GM21381 (cell line): ENCODE measurements at regions not wholly inside any gene's neighbourhood (a gene's known extent, or its start where the extent isn't known, plus 50 kb on each side); places are given as distances from the start of the nearest gene placed in this dataset.

Experiments
- ATAC-seq: cut with Tn5 transposase; IDR thresholded peaks from one replicate; pipeline ENCODE4 v1.9.1; 2021; ENCODE audit warnings: mild to moderate bottlenecking, moderate library complexity; ENCODE audit not compliant: unreplicated experiment

GRCh38 chr2:129247751-129248150, 731.7 kb upstream of the RAB6C start:
- ATAC-seq, result no peak

GRCh38 chr2:129248198-129248597, 731.3 kb upstream of the RAB6C start:
- ATAC-seq, result no peak

- ATAC-seq, result no peak
Measured at GRCh38 chr2:129252781-129253460, 726.5 kb upstream of the RAB6C start.

- no peak for ATAC-seq
Measured at GRCh38 chr2:129253461-129253812, 726.0 kb upstream of the RAB6C start.

GRCh38 chr2:129254718-129255117, 724.7 kb upstream of the RAB6C start:
- no peak for ATAC-seq

- no peak for ATAC-seq
Measured at GRCh38 chr2:129255610-129256313, 723.7 kb upstream of the RAB6C start.

- ATAC-seq, result no peak
Measured at GRCh38 chr2:129256642-129257041, 722.8 kb upstream of the RAB6C start.

GRCh38 chr2:129262934-129263333, 716.5 kb upstream of the RAB6C start:
- ATAC-seq, result no peak

- ATAC-seq, result no peak
Measured at GRCh38 chr2:129263939-129264338, 715.5 kb upstream of the RAB6C start.

GRCh38 chr2:129267559-129267958, 711.9 kb upstream of the RAB6C start:
- no peak for ATAC-seq

GRCh38 chr2:129273266-129274037, 706.0 kb upstream of the RAB6C start:
- no peak for ATAC-seq

- ATAC-seq, result no peak
Measured at GRCh38 chr2:129274038-129274415, 705.4 kb upstream of the RAB6C start.

- no peak for ATAC-seq
Measured at GRCh38 chr2:129274918-129275317, 704.5 kb upstream of the RAB6C start.

GRCh38 chr2:129275706-129276105, 703.8 kb upstream of the RAB6C start:
- ATAC-seq, result no peak

GRCh38 chr2:129276978-129277584, 702.4 kb upstream of the RAB6C start:
- no peak for ATAC-seq

GRCh38 chr2:129277585-129277981, 701.9 kb upstream of the RAB6C start:
- no peak for ATAC-seq

GRCh38 chr2:129281791-129282530, 697.5 kb upstream of the RAB6C start:
- no peak for ATAC-seq

GRCh38 chr2:129285012-129285411, 694.5 kb upstream of the RAB6C start:
- ATAC-seq, result no peak

- ATAC-seq, result no peak
Measured at GRCh38 chr2:129293326-129293725, 686.1 kb upstream of the RAB6C start.

- no peak for ATAC-seq
Measured at GRCh38 chr2:129296396-129296795, 683.1 kb upstream of the RAB6C start.

GRCh38 chr2:129296806-129297205, 682.7 kb upstream of the RAB6C start:
- ATAC-seq, result no peak
